ENCODE measurements at regions not wholly inside any gene's neighbourhood (a gene's known extent, or its start where the extent isn't known, plus 50 kb on each side); places are given as distances from the start of the nearest gene placed in this dataset.
"Not testable (repeated sequence)": the region's sequence is repeated elsewhere in the genome, so short reads cannot be mapped to it uniquely, and the experiment has no call there.

GRCh38 chr15:38025656-38026055, 91.2 kb downstream of the TMCO5A start:
- H3K9me3 ChIP-seq (ENCODE audit: insufficient read depth in 2 of 2, low read depth in 1 of 2, low read length in 1 of 2); H2BK20ac ChIP-seq (ENCODE audit: low read length); H3K4me3 ChIP-seq (ENCODE audit: extremely low read depth in 1 of 4, insufficient read depth in 2 of 4, low read depth in 3 of 4, low read length in 4 of 4); H4K8ac ChIP-seq (ENCODE audit: extremely low read depth, insufficient read depth, low read length); H4K91ac ChIP-seq (replicated peaks; ENCODE audit: insufficient read length, low read length); H3K4me2 ChIP-seq (ENCODE audit: insufficient read depth in 1 of 2, low read depth in 2 of 2, low read length in 2 of 2); H3K23me2 ChIP-seq (ENCODE audit: low read depth, low read length); H3K27me3 ChIP-seq (replicated peaks in 1 of 4; ENCODE audit: control insufficient read depth in 3 of 4, extremely low read depth in 1 of 4, insufficient read depth in 3 of 4, low read length in 3 of 4); H4K20me1 ChIP-seq (replicated peaks in 1 of 2; ENCODE audit: control insufficient read depth in 1 of 2, insufficient read depth in 2 of 2, low read length in 2 of 2); POLR2A ChIA-PET (ENCODE audit: partially characterized antibody); H2BK120ac ChIP-seq (replicated peaks; ENCODE audit: low read depth, low read length); CTCF ChIA-PET (ENCODE audit: partially characterized antibody); H3K79me2 ChIP-seq (ENCODE audit: control insufficient read depth in 1 of 2, insufficient read depth in 2 of 2, low read length in 2 of 2); DNase-seq (ENCODE audit: low read depth in 1 of 2, low spot score in 2 of 2); H3K4ac ChIP-seq (replicated peaks; ENCODE audit: insufficient read length, low read depth, low read length); H3K79me1 ChIP-seq (ENCODE audit: low read depth, low read length); FAIRE-seq; H2AFZ ChIP-seq (ENCODE audit: low read length); H3K36me3 ChIP-seq (ENCODE audit: control insufficient read depth in 2 of 4, insufficient read depth in 4 of 4, low read length in 3 of 4); H2BK12ac ChIP-seq (ENCODE audit: low read depth, low read length); H4K5ac ChIP-seq (ENCODE audit: insufficient read length, low read depth, low read length); H3K9ac ChIP-seq (replicated peaks in 1 of 4; ENCODE audit: extremely low read depth in 1 of 4, low read depth in 3 of 4, low read length in 3 of 4); H2AK5ac ChIP-seq (ENCODE audit: low read depth, low read length); H3K56ac ChIP-seq (replicated peaks; ENCODE audit: insufficient read length, low read depth, low read length); H3K18ac ChIP-seq (ENCODE audit: extremely low read depth, low read length); H3K23ac ChIP-seq (ENCODE audit: insufficient read length); H3K27ac ChIP-seq (ENCODE audit: low read depth, low read length); H3K4me1 ChIP-seq (replicated peaks in 1 of 4; ENCODE audit: control insufficient read depth in 3 of 4, insufficient read depth in 4 of 4, low read length in 3 of 4); H3K14ac ChIP-seq (ENCODE audit: insufficient read length); H2BK15ac ChIP-seq (ENCODE audit: low read length); H2BK5ac ChIP-seq (ENCODE audit: low read depth, low read length): not testable (repeated sequence)
- WGBS, 2 experiments (ENCODE audit: extremely low coverage in 1 of 2, insufficient coverage in 1 of 2, insufficient read length in 1 of 2, insufficient replicate concordance in 2 of 2, low coverage in 1 of 2, low lambda C conversion rate in 2 of 2, missing lambda C conversion rate in 1 of 2), result 94% methylated on average over 1 of the region's 1 CpG; no CpG with 5 or more reads in 1 of the 2 experiments
